H1 (cell line): ENCODE measurements at regions not wholly inside any gene's neighbourhood (a gene's known extent, or its start where the extent isn't known, plus 50 kb on each side); places are given as distances from the start of the nearest gene placed in this dataset.

Experiments
- CTCF ChIA-PET: fragments of 300-600 bp; sonication (Branson Sonifier 250); formaldehyde crosslinking; loops from one replicate; lab custom pipeline; 2021; ENCODE audit not compliant: partially characterized antibody; lab: Charles Lee
- POLR2A ChIA-PET: fragments of 300-600 bp; sonication (Branson Sonifier 250); formaldehyde crosslinking; loops from one replicate; lab custom pipeline; 2021; ENCODE audit warnings: inconsistent platforms; ENCODE audit not compliant: partially characterized antibody; lab: Charles Lee
- DNase-seq, 2 experiments: peaks; one replicate each; pipeline versions ENCODE4 v3.0.0 to v3.0.0-alpha.2; 2010 to 2022; ENCODE audit warnings: low spot score in 2 of 2, low read depth in 1 of 2, mixed read lengths in 1 of 2
- FAIRE-seq: peaks from 2 replicates; lab custom pipeline; 2011; peaks lifted over from hg19 to GRCh38; lab: Jason Lieb, UNC
- H2AFZ ChIP-seq: 2 replicates; pipeline ENCODE4 v1.8.1; 2012; ENCODE audit warnings: low read length, inconsistent platforms
- H2AK5ac ChIP-seq: 2 replicates; pipeline ENCODE4 v1.6.1; 2013; ENCODE audit warnings: low read depth, low read length
- H2BK120ac ChIP-seq: replicated peaks from 2 replicates; pipeline ENCODE3; 2013; ENCODE audit warnings: low read depth, low read length, inconsistent platforms
- H2BK12ac ChIP-seq: 2 replicates; pipeline ENCODE4 v1.6.1; 2013; ENCODE audit warnings: low read depth, low read length
- H2BK15ac ChIP-seq: 2 replicates; pipeline ENCODE4 v1.6.1; 2013; ENCODE audit warnings: low read length
- H2BK20ac ChIP-seq: 2 replicates; pipeline ENCODE4 v1.6.1; 2013; ENCODE audit warnings: low read length
- H2BK5ac ChIP-seq: 2 replicates; pipeline ENCODE4 v1.6.1; 2013; ENCODE audit warnings: low read depth, low read length
- H3K14ac ChIP-seq: 2 replicates; pipeline ENCODE4 v1.6.1; 2013; ENCODE audit warnings: inconsistent platforms; ENCODE audit not compliant: insufficient read length
- H3K18ac ChIP-seq: 2 replicates; pipeline ENCODE4 v1.6.1; 2013; ENCODE audit warnings: low read length; ENCODE audit errors: extremely low read depth
- H3K23ac ChIP-seq: 2 replicates; pipeline ENCODE4 v1.6.1; 2013; ENCODE audit warnings: inconsistent platforms; ENCODE audit not compliant: insufficient read length
- H3K23me2 ChIP-seq: 2 replicates; pipeline ENCODE4 v1.6.1; 2013; ENCODE audit warnings: low read depth, low read length
- H3K27ac ChIP-seq: 2 replicates; pipeline ENCODE4 v1.6.1; 2011; ENCODE audit warnings: low read depth, low read length, inconsistent platforms
- H3K27me3 ChIP-seq, 4 experiments: replicated peaks in 1 of 4; 1 replicate in 1 of 4; 2 replicates in 3 of 4; pipeline versions ENCODE4 v1.6.1 to v1.8.1; 2011 to 2013; ENCODE audit warnings: low read length in 3 of 4, mild to moderate bottlenecking in 3 of 4, inconsistent platforms in 2 of 4, mixed read lengths in 2 of 4, moderate library complexity in 1 of 4; ENCODE audit not compliant: control insufficient read depth in 3 of 4, insufficient read depth in 3 of 4; ENCODE audit errors: extremely low read depth in 1 of 4
- H3K36me3 ChIP-seq, 4 experiments: 2 replicates each; pipeline versions ENCODE4 v1.6.1 to v1.8.1; 2011 to 2013; ENCODE audit warnings: mild to moderate bottlenecking in 4 of 4, low read length in 3 of 4, moderate library complexity in 2 of 4, control low read depth in 1 of 4, inconsistent platforms in 1 of 4; ENCODE audit not compliant: insufficient read depth in 4 of 4, control insufficient read depth in 2 of 4
- H3K4ac ChIP-seq: replicated peaks from 2 replicates; pipeline ENCODE3; 2013; ENCODE audit warnings: low read length, low read depth, mixed read lengths, inconsistent platforms; ENCODE audit not compliant: insufficient read length
- H3K4me1 ChIP-seq, 4 experiments: replicated peaks in 1 of 4; 1 replicate in 1 of 4; 2 replicates in 3 of 4; pipeline versions ENCODE4 v1.6.1 to v1.8.1; 2011 to 2013; ENCODE audit warnings: low read length in 3 of 4, inconsistent platforms in 2 of 4, mixed read lengths in 1 of 4; ENCODE audit not compliant: insufficient read depth in 4 of 4, control insufficient read depth in 3 of 4
- H3K4me2 ChIP-seq, 2 experiments: 2 replicates each; pipeline versions ENCODE4 v1.6.1 to v1.8.1; 2011 to 2013; ENCODE audit warnings: low read depth in 2 of 2, low read length in 2 of 2, control low read depth in 1 of 2, inconsistent platforms in 1 of 2, mild to moderate bottlenecking in 1 of 2; ENCODE audit not compliant: insufficient read depth in 1 of 2
- H3K4me3 ChIP-seq, 4 experiments: fragments of 200-600, 300-600 bp in 1 of 4; sonication (generic), shearing (Covaris generic), sonication (Bioruptor Twin) in 1 of 4; 2 replicates each; pipeline versions ENCODE4 v1.5.1 to v1.8.1; 2011 to 2016; ENCODE audit warnings: low read length in 4 of 4, low read depth in 3 of 4, control low read depth in 2 of 4, inconsistent platforms in 2 of 4, mild to moderate bottlenecking in 2 of 4, mixed read lengths in 1 of 4, moderate library complexity in 1 of 4; ENCODE audit not compliant: insufficient read depth in 2 of 4; ENCODE audit errors: extremely low read depth in 1 of 4
- H3K56ac ChIP-seq: replicated peaks from 2 replicates; pipeline ENCODE3; 2013; ENCODE audit warnings: low read depth, mild to moderate bottlenecking, mixed read lengths, low read length, inconsistent platforms; ENCODE audit not compliant: insufficient read length
- H3K79me1 ChIP-seq: 2 replicates; pipeline ENCODE4 v1.6.1; 2013; ENCODE audit warnings: low read depth, low read length, control low read depth
- H3K79me2 ChIP-seq, 2 experiments: 2 replicates each; pipeline versions ENCODE4 v1.6.1 to v1.8.1; 2012 to 2013; ENCODE audit warnings: low read length in 2 of 2, mild to moderate bottlenecking in 2 of 2, inconsistent platforms in 1 of 2; ENCODE audit not compliant: insufficient read depth in 2 of 2, control insufficient read depth in 1 of 2
- H3K9ac ChIP-seq, 4 experiments: replicated peaks in 1 of 4; 1 replicate in 1 of 4; 2 replicates in 3 of 4; pipeline versions ENCODE4 v1.6.1 to v1.8.1; 2011 to 2013; ENCODE audit warnings: low read depth in 3 of 4, low read length in 3 of 4, control low read depth in 2 of 4, mild to moderate bottlenecking in 2 of 4, moderate library complexity in 2 of 4, inconsistent platforms in 1 of 4; ENCODE audit errors: extremely low read depth in 1 of 4
- H3K9me3 ChIP-seq, 2 experiments: 2 replicates each; pipeline versions ENCODE4 v1.6.1 to v1.8.1; 2012 to 2013; ENCODE audit warnings: mild to moderate bottlenecking in 2 of 2, moderate library complexity in 2 of 2, control low read depth in 1 of 2, inconsistent platforms in 1 of 2, low read depth in 1 of 2, low read length in 1 of 2, mixed read lengths in 1 of 2; ENCODE audit not compliant: insufficient read depth in 2 of 2
- H4K20me1 ChIP-seq, 2 experiments: replicated peaks in 1 of 2; 2 replicates each; pipeline versions ENCODE3 to v1.8.1; 2011 to 2013; ENCODE audit warnings: inconsistent platforms in 2 of 2, low read length in 2 of 2, mild to moderate bottlenecking in 1 of 2; ENCODE audit not compliant: insufficient read depth in 2 of 2, control insufficient read depth in 1 of 2
- H4K5ac ChIP-seq: 2 replicates; pipeline ENCODE4 v1.6.1; 2013; ENCODE audit warnings: low read length, low read depth, mixed read lengths, inconsistent platforms; ENCODE audit not compliant: insufficient read length
- H4K8ac ChIP-seq: 2 replicates; pipeline ENCODE4 v1.8.0; 2013; ENCODE audit warnings: mild to moderate bottlenecking, moderate library complexity, low read length, inconsistent platforms; ENCODE audit not compliant: insufficient read depth; ENCODE audit errors: extremely low read depth
- H4K91ac ChIP-seq: replicated peaks from 2 replicates; pipeline ENCODE3; 2013; ENCODE audit warnings: low read length, mixed read lengths, inconsistent platforms; ENCODE audit not compliant: insufficient read length
- BACH1 ChIP-seq: IDR thresholded peaks from 2 replicates; pipeline ENCODE4 v1.6.1; 2012; ENCODE audit warnings: low read length, improper control_type of control experiment
- CBX5 ChIP-seq: fragments of 300-800, 300-1000 bp; sonication (generic); IDR thresholded peaks from 2 replicates; pipeline ENCODE4 v1.7.1; 2016; ENCODE audit warnings: antibody characterized with exemption, low read length, low read depth
- GABPA ChIP-seq: IDR thresholded peaks from 2 replicates; pipeline ENCODE4 v1.6.1; 2011; ENCODE audit warnings: mild to moderate bottlenecking, low read length, moderate library complexity, borderline replicate concordance; ENCODE audit not compliant: insufficient read depth
- KDM1A ChIP-seq: fragments of 200-600, 300-600 bp; sonication (generic); IDR thresholded peaks from 2 replicates; pipeline ENCODE4 v1.7.1; 2016; ENCODE audit warnings: mild to moderate bottlenecking, low read length, borderline replicate concordance
- KDM5A ChIP-seq: fragments of 200-600 bp; IDR thresholded peaks from 2 replicates; pipeline ENCODE4 v1.7.1; 2012; ENCODE audit warnings: mild to moderate bottlenecking, low read length, inconsistent platforms, mixed read lengths
- NANOG ChIP-seq: IDR thresholded peaks from 2 replicates; pipeline ENCODE4 v1.6.1; 2011; ENCODE audit warnings: low read length, low read depth, mild to moderate bottlenecking, inconsistent platforms; ENCODE audit not compliant: insufficient read depth, poor library complexity, severe bottlenecking
- RNF2 ChIP-seq: fragments of 200-900, 300-1000 bp; sonication (generic); IDR thresholded peaks from 2 replicates; pipeline ENCODE4 v1.7.1; 2016; ENCODE audit warnings: borderline replicate concordance, low read depth, mild to moderate bottlenecking, antibody characterized with exemption, low read length; ENCODE audit not compliant: poor library complexity, severe bottlenecking; ENCODE audit errors: missing control alignments
- RXRA ChIP-seq: IDR thresholded peaks from 2 replicates; pipeline ENCODE4 v1.6.1; 2011; ENCODE audit warnings: low read depth, mild to moderate bottlenecking, low read length, moderate library complexity; ENCODE audit not compliant: insufficient read depth
- SAP30 ChIP-seq: fragments of 300-600 bp; sonication (generic); IDR thresholded peaks from 2 replicates; pipeline ENCODE4 v1.7.1; 2012; ENCODE audit warnings: low read length, moderate library complexity, mild to moderate bottlenecking, inconsistent platforms; ENCODE audit not compliant: insufficient read depth, insufficient replicate concordance
- SUZ12 ChIP-seq: fragments of 200-600 bp; sonication (generic); IDR thresholded peaks from 2 replicates; pipeline ENCODE4 v1.6.1; 2012; ENCODE audit warnings: mild to moderate bottlenecking, inconsistent platforms, low read length, moderate library complexity, mixed read lengths
- TAF7 ChIP-seq: optimal IDR thresholded peaks from 2 replicates; pipeline ENCODE3; 2011; ENCODE audit warnings: low read depth, mild to moderate bottlenecking, inconsistent platforms, low read length, moderate library complexity, borderline replicate concordance
- TEAD4 ChIP-seq: IDR thresholded peaks from 2 replicates; pipeline ENCODE4 v1.6.1; 2012; ENCODE audit warnings: low read depth, low read length, inconsistent platforms, mixed read lengths
- WGBS, 2 experiments: shearing (Covaris generic) in 1 of 2; methylation state at CpG; one replicate each; pipeline versions ENCODE4 v1.1.6 to v1.1.7; 2013 to 2015; ENCODE audit warnings: low lambda C conversion rate in 2 of 2, mixed read lengths in 2 of 2, inconsistent platforms in 1 of 2, low coverage in 1 of 2, missing lambda C conversion rate in 1 of 2; ENCODE audit not compliant: insufficient replicate concordance in 2 of 2, insufficient coverage in 1 of 2, insufficient read length in 1 of 2; ENCODE audit errors: extremely low coverage in 1 of 2, missing lambda C conversion rate in 1 of 2; 5-methylcytosine and 5-hydroxymethylcytosine counted together

GRCh38 chr3:194833114-194833910 lies 147.6 kb downstream of the FAM43A start:
- H3K9ac ChIP-seq: no peak overlapping the region
- H3K27ac ChIP-seq: no peak overlapping the region
- H2AK5ac ChIP-seq: no peak overlapping the region
- no peaks in the 10 kb centered on the region for H3K79me1 ChIP-seq
- WGBS, 2 experiments: 88% methylated on average over 14 of the region's 14 CpGs; no CpG with 5 or more reads in 1 of the 2 experiments
- no peak overlapping the region for H2AFZ ChIP-seq
- H3K23ac ChIP-seq: no peak overlapping the region
- no peaks in the 10 kb centered on the region for H3K36me3 ChIP-seq
- no peak overlapping the region for H2BK20ac ChIP-seq
- no peak overlapping the region for H3K4ac ChIP-seq
- H4K20me1 ChIP-seq: no peaks in the 10 kb centered on the region
- DNase-seq (no peak), FAIRE-seq (no peak)
- no peak overlapping the region for H4K5ac ChIP-seq
- no peak overlapping the region for H4K8ac ChIP-seq
- H3K4me2 ChIP-seq: no peak overlapping the region
- H4K91ac ChIP-seq: no peak overlapping the region
- TF ChIP-seq SUZ12 (no peak), NANOG (no peak), KDM1A (no peak), KDM5A (no peak), RXRA (no peak), BACH1 (no peak), TAF7 (no peak), RNF2 (no peak), CBX5 (no peak), GABPA (no peak), TEAD4 (no peak), SAP30 (no peak)
- H2BK120ac ChIP-seq: no peak overlapping the region
- no peaks in the 10 kb centered on the region for H3K27me3 ChIP-seq
- no peaks in the 10 kb centered on the region for H3K79me2 ChIP-seq
- H2BK15ac ChIP-seq: no peak overlapping the region
- no peak overlapping the region for H3K18ac ChIP-seq
- no peaks in the 10 kb centered on the region for H3K23me2 ChIP-seq
- H3K4me1 ChIP-seq: no peaks in the 10 kb centered on the region
- H3K14ac ChIP-seq: no peak overlapping the region
- H2BK5ac ChIP-seq: no peak overlapping the region
- POLR2A ChIA-PET: no interaction called here
- H3K4me3 ChIP-seq: no peak overlapping the region
- no peaks in the 10 kb centered on the region for H3K9me3 ChIP-seq
- no peak overlapping the region for H2BK12ac ChIP-seq
- H3K56ac ChIP-seq: no peak overlapping the region
- CTCF ChIA-PET: interaction anchor here (0.8 to 1.8 kb wide), 3 partner anchors 14 to 152 kb away, joined by 3 to 4 read pairs (median 4); no protein-coding TSS in a partner anchor
